HEK293 (cell line): ENCODE measurements at regions not wholly inside any gene's neighbourhood (a gene's known extent, or its start where the extent isn't known, plus 50 kb on each side); places are given as distances from the start of the nearest gene placed in this dataset.
A peak's percentile ranks its signal among the peaks of the same experiment; 100 is the strongest.

Source experiments
- CTCF ChIA-PET: fragments of 350-600 bp; formaldehyde crosslinking; extraction: SDS; loops from one replicate; lab custom pipeline; 2021; ENCODE audit warnings: antibody characterized with exemption; lab: Yijun Ruan, JAX
- POLR2A ChIA-PET: fragments of 300-600 bp; formaldehyde crosslinking; extraction: SDS; loops from one replicate; lab custom pipeline; 2020; ENCODE audit warnings: antibody characterized with exemption, inconsistent platforms; lab: Yijun Ruan, JAX
- H3K27ac ChIP-seq: fragments of 200-500 bp; sonication (Bioruptor generic); 2 replicates; pipeline ENCODE4 v1.5.1; 2014; ENCODE audit warnings: low read depth, low read length, control low read depth, inconsistent platforms; ENCODE audit errors: extremely low read depth
- H3K36me3 ChIP-seq, 2 experiments: fragments of 200-500 bp in 1 of 2; sonication (Bioruptor generic) in 1 of 2; 1 replicate in 1 of 2; 2 replicates in 1 of 2; pipeline ENCODE4 v1.5.1; 2014 to 2017; ENCODE audit warnings: inconsistent platforms in 2 of 2, low read length in 2 of 2; ENCODE audit not compliant: control insufficient read depth in 2 of 2, insufficient read depth in 1 of 2
- H3K4me1 ChIP-seq: fragments of 200-500 bp; sonication (Bioruptor generic); 2 replicates; pipeline ENCODE4 v1.5.1; 2014; ENCODE audit warnings: mild to moderate bottlenecking, low read length, inconsistent platforms; ENCODE audit not compliant: control insufficient read depth, insufficient read depth
- H3K4me3 ChIP-seq: 2 replicates; pipeline ENCODE4 v1.5.1; 2011; ENCODE audit warnings: low read depth, mild to moderate bottlenecking, control low read depth, low read length, moderate library complexity
- H3K9me3 ChIP-seq: fragments of 200-500 bp; sonication (Bioruptor generic); 2 replicates; pipeline ENCODE4 v1.5.1; 2014; ENCODE audit warnings: low read depth, low read length, inconsistent platforms; ENCODE audit not compliant: control insufficient read depth, insufficient read depth
- CTCF ChIP-seq: fragments of 450-650 bp; formaldehyde crosslinking; IDR thresholded peaks from 2 replicates; pipeline ENCODE4 v1.5.1; 2016; ENCODE audit warnings: missing biosample characterization, missing genetic modification characterization
- GLI2 ChIP-seq: fragments of 450-650 bp; formaldehyde crosslinking; IDR thresholded peaks from 2 replicates; pipeline ENCODE4; 2017; ENCODE audit warnings: missing biosample characterization, missing genetic modification characterization, low read depth, borderline replicate concordance
- KLF16 ChIP-seq: fragments of 450-650 bp; formaldehyde crosslinking; IDR thresholded peaks from 2 replicates; pipeline ENCODE4 v1.5.1; 2017; ENCODE audit warnings: missing biosample characterization, missing genetic modification characterization
- ZBTB20 ChIP-seq: fragments of 450-650 bp; formaldehyde crosslinking; IDR thresholded peaks from 2 replicates; pipeline ENCODE4 v1.5.1; 2016; ENCODE audit warnings: missing biosample characterization, missing genetic modification characterization
- ZNF16 ChIP-seq: fragments of 450-650 bp; formaldehyde crosslinking; IDR thresholded peaks from 2 replicates; pipeline ENCODE4 v1.5.1; 2016; ENCODE audit warnings: low read depth, missing biosample characterization, missing genetic modification characterization
- ZNF2 ChIP-seq: fragments of 450-650 bp; formaldehyde crosslinking; IDR thresholded peaks from 2 replicates; pipeline ENCODE4 v1.5.1; 2016; ENCODE audit warnings: missing biosample characterization, missing genetic modification characterization
- ZNF280C ChIP-seq: fragments of 450-650 bp; formaldehyde crosslinking; IDR thresholded peaks from 2 replicates; pipeline ENCODE4 v1.5.1; 2016; ENCODE audit warnings: missing biosample characterization, missing genetic modification characterization
- ZNF324 ChIP-seq: fragments of 450-650 bp; formaldehyde crosslinking; IDR thresholded peaks from 2 replicates; pipeline ENCODE4 v1.5.1; 2016; ENCODE audit warnings: missing biosample characterization, missing genetic modification characterization
- ZNF362 ChIP-seq: fragments of 450-650 bp; formaldehyde crosslinking; IDR thresholded peaks from 2 replicates; pipeline ENCODE4 v1.5.1; 2016; ENCODE audit warnings: missing biosample characterization, missing genetic modification characterization
- ZNF394 ChIP-seq: fragments of 450-650 bp; formaldehyde crosslinking; IDR thresholded peaks from 2 replicates; pipeline ENCODE4 v1.5.1; 2016; ENCODE audit warnings: missing biosample characterization, missing genetic modification characterization, mild to moderate bottlenecking, moderate library complexity, borderline replicate concordance
- ZNF473 ChIP-seq: fragments of 450-650 bp; formaldehyde crosslinking; IDR thresholded peaks from 2 replicates; pipeline ENCODE4 v1.5.1; 2017; ENCODE audit warnings: missing biosample characterization, missing genetic modification characterization
- ZNF548 ChIP-seq: fragments of 450-650 bp; formaldehyde crosslinking; IDR thresholded peaks from 2 replicates; pipeline ENCODE4 v1.5.1; 2016; ENCODE audit warnings: missing biosample characterization, missing genetic modification characterization
- ZNF549 ChIP-seq: fragments of 450-650 bp; IDR thresholded peaks from 2 replicates; pipeline ENCODE4 v1.5.1; 2018; ENCODE audit warnings: missing biosample characterization, missing genetic modification characterization, mild to moderate bottlenecking, inconsistent platforms, moderate library complexity
- ZNF585B ChIP-seq: fragments of 450-650 bp; formaldehyde crosslinking; IDR thresholded peaks from 2 replicates; pipeline ENCODE4 v1.5.1; 2016; ENCODE audit warnings: missing biosample characterization, missing genetic modification characterization
- ZNF654 ChIP-seq: fragments of 450-650 bp; formaldehyde crosslinking; IDR thresholded peaks from 2 replicates; pipeline ENCODE4 v1.5.1; 2016; ENCODE audit warnings: low read depth, missing biosample characterization, missing genetic modification characterization
- ZNF658 ChIP-seq: fragments of 450-650 bp; formaldehyde crosslinking; IDR thresholded peaks from 2 replicates; pipeline ENCODE4; 2016; ENCODE audit warnings: missing biosample characterization, missing genetic modification characterization
- ZNF692 ChIP-seq: fragments of 450-650 bp; formaldehyde crosslinking; IDR thresholded peaks from 2 replicates; pipeline ENCODE4 v1.5.1; 2016; ENCODE audit warnings: missing biosample characterization, missing genetic modification characterization
- ZNF777 ChIP-seq: fragments of 450-650 bp; formaldehyde crosslinking; IDR thresholded peaks from 2 replicates; pipeline ENCODE4 v1.5.1; 2017; ENCODE audit warnings: missing biosample characterization, missing genetic modification characterization, borderline replicate concordance
- ZNF843 ChIP-seq: fragments of 450-650 bp; formaldehyde crosslinking; IDR thresholded peaks from 2 replicates; pipeline ENCODE4 v1.5.1; 2016; ENCODE audit warnings: missing biosample characterization, missing genetic modification characterization

- ChIA-PET CTCF (interaction anchor here (0.7 to 1.7 kb wide), 8 partner anchors 11 to 118 kb away, joined by 3 to 8 read pairs (median 4); no protein-coding TSS in a partner anchor), POLR2A (no interaction called here)
- peaks cover 11% of the 10 kb centered on the region for H3K4me1 ChIP-seq
- no peaks in the 10 kb centered on the region for H3K36me3 ChIP-seq
- no peak overlapping the region for H3K4me3 ChIP-seq
- no peak overlapping the region for H3K27ac ChIP-seq
- H3K9me3 ChIP-seq = no peaks in the 10 kb centered on the region
- no peak for TF ChIP-seq ZNF280C (tag by site-specific recombination)
- no peak for TF ChIP-seq ZNF549
- TF ChIP-seq ZNF16 (tag by site-specific recombination) = no peak
- no peak for TF ChIP-seq ZNF585B (tag by site-specific recombination)
- no peak for TF ChIP-seq ZNF2 (tag by site-specific recombination)
- no peak for TF ChIP-seq ZBTB20 (tag by site-specific recombination)
- no peak for TF ChIP-seq ZNF843
- no peak for TF ChIP-seq ZNF394 (tag by site-specific recombination)
These were observed 322.3 kb downstream of the DAD1 start for GRCh38 chr14:22266683-22267082.

DNA sequence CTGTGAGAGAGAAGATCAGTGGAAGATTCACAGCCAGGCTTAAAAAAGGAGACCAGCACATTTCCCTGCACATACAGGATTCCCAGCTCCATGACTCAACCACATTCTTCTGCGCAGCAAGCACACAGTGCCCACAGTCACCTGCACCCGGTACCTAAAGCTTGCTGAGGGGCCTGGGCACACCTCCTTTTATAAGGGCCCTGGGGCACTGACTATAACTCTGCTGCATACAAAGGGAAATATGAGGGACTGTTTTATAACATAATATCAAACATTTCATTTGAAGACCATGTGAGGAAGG, 322.9 kb downstream of the DAD1 start:
- ChIA-PET CTCF (interaction anchor here (0.7 to 1.7 kb wide), 10 partner anchors 11 to 159 kb away, joined by 3 to 8 read pairs (median 3); no protein-coding TSS in a partner anchor), POLR2A (no interaction called here)

GRCh38 chr14:22265319-22266141, 323.5 kb downstream of the DAD1 start:
- no peaks in the 10 kb centered on the region for H3K36me3 ChIP-seq
- H3K4me3 ChIP-seq = no peak overlapping the region
- ChIA-PET POLR2A (no interaction called here), CTCF (interaction anchor here (0.7 to 2.5 kb wide), 17 partner anchors 11 to 159 kb away, joined by 3 to 16 read pairs (median 4); no protein-coding TSS in a partner anchor)
- TF ChIP-seq ZNF692 (tag by site-specific recombination) (peak; percentile 52; the same call in 1 of the 2 replicates), ZNF362 (tag by site-specific recombination) (no peak), ZNF658 (tag by site-specific recombination) (no peak), ZNF2 (tag by site-specific recombination) (no peak), ZNF324 (no peak), GLI2 (tag by site-specific recombination) (no peak), ZNF548 (tag by site-specific recombination) (no peak), ZNF473 (tag by site-specific recombination) (no peak), ZNF654 (0 out of 2 replicates have a peak, but pooled peaks have one; percentile 5), CTCF (tag by site-specific recombination) (0 out of 2 replicates have a peak, but pooled peaks have one; percentile 18), KLF16 (tag by site-specific recombination) (no peak), ZNF777 (tag by site-specific recombination) (no peak), ZNF549 (no peak)
- no peak overlapping the region for H3K27ac ChIP-seq
- peaks cover 11% of the 10 kb centered on the region for H3K4me1 ChIP-seq
- H3K9me3 ChIP-seq = no peaks in the 10 kb centered on the region

More for the DNA sequence above, 322.9 kb downstream of the DAD1 start:
- H3K4me3 ChIP-seq = no peak overlapping the region
- H3K9me3 ChIP-seq = no peaks in the 10 kb centered on the region
- H3K36me3 ChIP-seq = no peaks in the 10 kb centered on the region
- no peak overlapping the region for H3K27ac ChIP-seq
- H3K4me1 ChIP-seq = peaks cover 11% of the 10 kb centered on the region
- TF ChIP-seq ZNF324 = no peak
